Hepatocyte (in vitro differentiated cells): ENCODE measurements at regions not wholly inside any gene's neighbourhood (a gene's known extent, or its start where the extent isn't known, plus 50 kb on each side); places are given as distances from the start of the nearest gene placed in this dataset.

ENCODE experiments used
- DNase-seq: peaks from one replicate; pipeline ENCODE4 v3.0.0-alpha.2; 2016; ENCODE audit warnings: low spot score
- H2AFZ ChIP-seq: fragments of 200-600 bp; sonication (generic); 2 replicates; pipeline ENCODE4 v1.6.0; 2016; ENCODE audit warnings: antibody characterized with exemption, mild to moderate bottlenecking
- H3K27ac ChIP-seq: fragments of 200-600 bp; sonication (generic); 2 replicates; pipeline ENCODE4 v1.5.1; 2016; ENCODE audit warnings: mild to moderate bottlenecking
- H3K27me3 ChIP-seq: fragments of 200-600 bp; sonication (generic); 2 replicates; pipeline ENCODE4 v1.6.1; 2016
- H3K36me3 ChIP-seq: fragments of 200-600 bp; sonication (generic); replicated peaks from 2 replicates; pipeline ENCODE4 v1.5.1; 2016; ENCODE audit warnings: low read depth; ENCODE audit not compliant: insufficient read depth
- H3K4me1 ChIP-seq: fragments of 200-600 bp; sonication (generic); 2 replicates; pipeline ENCODE4 v1.5.1; 2016; ENCODE audit warnings: mild to moderate bottlenecking, moderate library complexity; ENCODE audit not compliant: insufficient read depth
- H3K4me2 ChIP-seq: fragments of 200-600 bp; sonication (generic); 2 replicates; pipeline ENCODE4 v1.6.0; 2016
- H3K4me3 ChIP-seq: fragments of 200-600 bp; sonication (generic); 2 replicates; pipeline ENCODE4 v1.5.1; 2016; ENCODE audit warnings: mild to moderate bottlenecking
- H3K79me2 ChIP-seq: fragments of 200-600 bp; sonication (generic); 2 replicates; pipeline ENCODE4 v1.6.0; 2017; ENCODE audit warnings: mild to moderate bottlenecking
- H3K9me2 ChIP-seq: fragments of 200-600 bp; sonication (generic); replicated peaks from 2 replicates; pipeline ENCODE4 v1.6.0; 2017; ENCODE audit warnings: mild to moderate bottlenecking; ENCODE audit not compliant: insufficient read depth
- H3K9me3 ChIP-seq: fragments of 200-600 bp; sonication (generic); 2 replicates; pipeline ENCODE4 v1.5.1; 2016; ENCODE audit warnings: low read depth, mild to moderate bottlenecking
- H4K20me1 ChIP-seq: fragments of 200-600 bp; sonication (generic); 2 replicates; pipeline ENCODE4 v1.6.0; 2016; ENCODE audit warnings: mild to moderate bottlenecking; ENCODE audit not compliant: insufficient read depth, poor library complexity, severe bottlenecking
- CTCF ChIP-seq: fragments of 200-600 bp; sonication (generic); IDR thresholded peaks from 2 replicates; pipeline ENCODE4 v1.5.1; 2016; ENCODE audit warnings: antibody characterized with exemption, mild to moderate bottlenecking; ENCODE audit not compliant: poor library complexity
- EZH2 ChIP-seq: fragments of 200-600 bp; sonication (generic); IDR thresholded peaks from 2 replicates; pipeline ENCODE4 v1.6.1; 2016; ENCODE audit warnings: antibody characterized with exemption, mild to moderate bottlenecking, borderline replicate concordance
- EZH2phosphoT487 ChIP-seq: fragments of 200-600 bp; sonication (generic); IDR thresholded peaks from one replicate; pipeline ENCODE4 v1.6.1; 2018; ENCODE audit warnings: antibody characterized with exemption, mild to moderate bottlenecking, low read depth, moderate library complexity; ENCODE audit not compliant: unreplicated experiment, severe bottlenecking
- WGBS: methylation state at CpG from one replicate; pipeline ENCODE4 v1.1.6; 2016; ENCODE audit warnings: low lambda C conversion rate; ENCODE audit errors: missing lambda C conversion rate; 5-methylcytosine and 5-hydroxymethylcytosine counted together

- Histone ChIP-seq H3K9me2 (no peaks in the 10 kb centered on the region), H2AFZ (no peak overlapping the region)
These were observed 137.8 kb upstream of the CNTN3 start for GRCh38 chr3:74752290-74752689.

GRCh38 chr3:74751775-74752174, 137.3 kb upstream of the CNTN3 start:
- WGBS = 87% methylated on average over 7 of the region's 7 CpGs
- no peaks in the 10 kb centered on the region for H3K27me3 ChIP-seq
- no peaks in the 10 kb centered on the region for H3K36me3 ChIP-seq
- no peaks in the 10 kb centered on the region for H4K20me1 ChIP-seq
- no peaks in the 10 kb centered on the region for H3K9me2 ChIP-seq
- H3K9me3 ChIP-seq = no peaks in the 10 kb centered on the region
- no peaks in the 10 kb centered on the region for H3K4me1 ChIP-seq
- TF ChIP-seq CTCF = no peak
- no peak overlapping the region for H3K4me3 ChIP-seq
- no peaks in the 10 kb centered on the region for H3K79me2 ChIP-seq
- H2AFZ ChIP-seq = no peak overlapping the region
- no peak for DNase-seq
- no peak overlapping the region for H3K4me2 ChIP-seq
- H3K27ac ChIP-seq = no peak overlapping the region

More at GRCh38 chr3:74752290-74752689, 137.8 kb upstream of the CNTN3 start:
- no peaks in the 10 kb centered on the region for H3K4me1 ChIP-seq
- DNase-seq = no peak
- H3K79me2 ChIP-seq = no peaks in the 10 kb centered on the region
- no peaks in the 10 kb centered on the region for H4K20me1 ChIP-seq
- no peak overlapping the region for H3K4me2 ChIP-seq
- H3K27me3 ChIP-seq = no peaks in the 10 kb centered on the region
- H3K36me3 ChIP-seq = no peaks in the 10 kb centered on the region
- WGBS = 90% methylated on average over 7 of the region's 7 CpGs
- H3K4me3 ChIP-seq = no peak overlapping the region
- no peaks in the 10 kb centered on the region for H3K9me3 ChIP-seq
- H3K27ac ChIP-seq = no peak overlapping the region
- TF ChIP-seq EZH2phosphoT487 (no peak), EZH2 (no peak), CTCF (no peak)

- no peaks in the 10 kb centered on the region for H4K20me1 ChIP-seq
- H3K4me2 ChIP-seq = no peak overlapping the region
- no peaks in the 10 kb centered on the region for H3K27me3 ChIP-seq
- TF ChIP-seq CTCF (no peak), EZH2phosphoT487 (no peak), EZH2 (no peak)
- H3K27ac ChIP-seq = no peak overlapping the region
- no peaks in the 10 kb centered on the region for H3K9me2 ChIP-seq
- no peaks in the 10 kb centered on the region for H3K36me3 ChIP-seq
- H3K4me1 ChIP-seq = no peaks in the 10 kb centered on the region
- H3K79me2 ChIP-seq = no peaks in the 10 kb centered on the region
- H3K4me3 ChIP-seq = no peak overlapping the region
- no peak overlapping the region for H2AFZ ChIP-seq
- DNase-seq = no peak
- WGBS = 91% methylated on average over 4 of the region's 4 CpGs
- no peaks in the 10 kb centered on the region for H3K9me3 ChIP-seq
These were observed 136.4 kb upstream of the CNTN3 start for GRCh38 chr3:74750901-74751300.

- TF ChIP-seq EZH2 (no peak), EZH2phosphoT487 (no peak), CTCF (no peak)
- Histone ChIP-seq H2AFZ (no peak overlapping the region), H3K79me2 (no peaks in the 10 kb centered on the region), H3K27ac (no peak overlapping the region), H3K4me1 (no peaks in the 10 kb centered on the region), H3K27me3 (no peaks in the 10 kb centered on the region), H3K9me3 (no peaks in the 10 kb centered on the region), H3K36me3 (no peaks in the 10 kb centered on the region), H4K20me1 (no peaks in the 10 kb centered on the region), H3K9me2 (no peaks in the 10 kb centered on the region), H3K4me3 (no peak overlapping the region), H3K4me2 (no peak overlapping the region)
- no peak for DNase-seq
- 86% methylated on average over 3 of the region's 3 CpGs for WGBS
These were observed 124.8 kb upstream of the CNTN3 start for GRCh38 chr3:74739242-74739641.
